Superior temporal gyrus (tissue), 1 donor: ENCODE measurements at regions not wholly inside any gene's neighbourhood (a gene's known extent, or its start where the extent isn't known, plus 50 kb on each side); places are given as distances from the start of the nearest gene placed in this dataset.
"Not testable (repeated sequence)": the region's sequence is repeated elsewhere in the genome, so short reads cannot be mapped to it uniquely, and the experiment has no call there.

Experiments
- DNase-seq: peaks from one replicate; pipeline ENCODE4 v3.0.0-alpha.2; 2016; ENCODE audit errors: extremely low spot score

DNA sequence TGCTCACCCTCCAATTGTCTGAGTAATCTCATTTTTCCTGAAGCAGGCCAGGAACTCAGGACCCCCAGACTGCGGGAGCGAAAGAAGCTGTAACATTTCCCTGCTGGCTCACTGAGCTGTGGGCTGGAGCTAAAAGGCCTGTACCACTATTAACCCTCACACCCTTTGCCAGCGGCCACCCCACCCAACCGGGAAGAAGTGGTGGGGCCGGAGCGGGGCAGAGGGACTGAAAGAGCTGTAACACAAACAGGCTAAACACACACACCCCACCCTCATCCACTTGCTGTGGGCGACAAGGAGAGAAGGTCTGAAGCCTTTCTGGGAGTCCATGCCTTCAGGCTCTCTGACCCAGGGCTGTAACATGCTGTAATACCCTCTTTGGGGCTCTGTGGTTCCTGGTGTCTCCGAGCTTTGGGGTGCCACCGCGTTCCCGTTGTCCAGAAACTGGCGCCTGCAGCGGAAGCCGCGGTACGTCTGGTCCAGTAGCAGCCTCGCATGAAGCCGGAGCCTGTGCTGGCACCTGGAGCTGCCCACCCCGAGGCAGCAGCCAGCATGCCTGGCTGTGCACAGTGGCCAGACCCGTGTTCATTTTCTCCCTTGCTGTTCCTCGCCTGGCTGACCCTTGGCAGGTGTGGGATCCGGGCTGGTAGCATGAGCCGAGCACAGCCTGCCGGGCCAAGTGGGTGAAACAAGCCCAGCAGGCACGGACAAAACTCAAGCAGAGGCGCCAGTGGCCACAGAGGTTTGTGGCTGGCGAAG, 345.5 kb upstream of the MGAT4C start:
- no peak for DNase-seq

DNA sequence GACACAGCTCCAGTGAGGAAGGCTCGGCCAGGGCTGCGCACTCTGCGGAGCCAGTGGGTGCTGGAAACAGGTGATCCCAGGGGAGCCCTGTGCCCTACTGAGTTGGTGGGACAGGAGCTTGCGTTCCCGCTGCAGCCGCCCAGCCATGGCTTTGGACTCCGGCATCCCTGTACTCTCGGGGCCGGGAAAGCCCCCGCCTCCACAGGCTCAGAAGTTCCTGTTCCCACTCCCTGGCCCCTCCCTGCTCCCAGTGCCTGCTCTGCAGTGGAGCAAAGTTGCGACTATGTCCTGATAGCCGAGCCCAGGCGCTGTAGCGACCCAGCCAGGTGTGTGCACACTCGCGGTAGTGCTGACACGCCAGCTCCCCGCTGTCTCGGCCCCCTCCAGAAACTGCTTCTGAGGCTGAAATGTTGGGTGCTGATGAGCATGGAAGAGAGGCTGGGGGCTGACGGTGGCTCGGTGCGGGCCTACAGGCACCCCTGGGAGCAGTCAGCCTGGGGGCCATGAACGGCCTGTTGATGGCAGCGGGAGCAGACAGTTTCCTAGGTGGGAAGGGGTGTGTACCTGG, 344.6 kb upstream of the MGAT4C start:
- no peak for DNase-seq

DNA sequence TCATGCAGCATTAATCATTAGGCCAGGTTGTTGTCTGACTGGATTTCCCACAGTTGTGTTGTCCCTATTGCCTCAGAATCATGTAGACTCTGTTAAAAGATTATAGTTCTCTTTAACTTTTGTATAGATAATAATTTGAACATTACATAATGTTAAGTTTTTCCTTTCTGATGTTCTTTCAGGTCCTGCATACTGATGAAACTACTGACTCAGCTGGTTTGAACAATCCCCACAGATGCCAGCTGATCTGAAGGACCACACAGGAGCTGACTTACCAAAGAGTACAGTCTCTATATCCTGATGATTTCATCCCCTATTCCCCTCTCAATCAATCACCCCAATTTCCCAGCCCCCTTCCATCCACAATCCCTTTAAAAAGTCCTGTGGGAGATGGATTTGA, 341.2 kb upstream of the MGAT4C start:
- no peak for DNase-seq

DNA sequence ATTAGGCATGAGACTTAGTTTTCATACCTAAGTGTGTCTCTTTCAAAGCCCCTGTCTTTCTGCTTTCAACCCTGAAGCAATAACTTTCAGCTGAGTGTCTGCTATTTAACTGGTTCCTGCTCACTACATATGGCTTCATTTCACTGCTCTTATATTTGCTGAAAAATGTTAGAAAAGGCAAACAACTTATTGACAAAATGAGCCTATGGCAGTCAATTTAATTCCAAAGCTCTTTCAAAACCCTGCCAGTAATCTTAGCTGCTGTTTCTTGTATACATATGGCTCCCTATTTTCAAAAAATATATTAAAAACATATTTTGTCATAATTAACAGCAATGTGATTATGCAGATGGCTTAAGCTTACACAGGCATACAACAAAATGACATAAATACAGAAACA, 334.1 kb upstream of the MGAT4C start:
- DNase-seq, result no peak

DNA sequence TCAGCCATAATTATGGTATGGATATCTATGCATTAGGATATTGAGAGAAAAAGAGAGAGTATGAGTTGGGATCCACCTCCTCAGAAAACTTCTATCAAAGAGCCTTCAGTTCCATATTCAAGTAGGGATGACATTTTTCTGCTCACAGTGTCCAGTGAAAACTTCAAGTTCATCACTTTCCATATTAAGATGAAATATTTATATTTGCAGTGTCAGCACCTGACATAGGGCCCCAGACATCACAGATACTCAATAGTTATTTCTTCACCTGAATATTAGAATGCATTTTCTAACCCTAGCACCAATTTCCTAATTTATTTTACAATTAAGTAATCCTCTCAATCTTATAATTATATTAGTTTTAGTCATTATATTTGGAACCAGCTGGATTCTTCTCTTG, 318.0 kb upstream of the MGAT4C start:
- no peak for DNase-seq

DNA sequence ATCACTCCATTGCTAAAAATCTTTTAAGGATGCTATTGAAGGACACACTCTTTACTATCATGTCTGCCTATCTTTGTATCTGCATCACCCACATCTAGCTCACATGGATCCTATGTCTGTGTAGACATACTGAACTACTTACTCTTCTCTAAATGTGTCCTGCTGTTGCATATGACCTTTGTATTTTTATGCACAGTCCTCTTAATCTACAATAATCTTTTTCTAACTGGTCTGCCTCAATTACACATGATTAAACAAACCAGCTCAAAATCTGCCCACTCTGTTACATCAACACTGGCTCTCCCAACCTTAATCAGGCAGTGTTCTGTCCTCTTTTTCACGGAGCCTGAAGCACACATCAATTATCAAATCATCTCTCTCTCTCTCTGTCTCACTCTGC, 316.3 kb upstream of the MGAT4C start:
- DNase-seq, result no peak

DNA sequence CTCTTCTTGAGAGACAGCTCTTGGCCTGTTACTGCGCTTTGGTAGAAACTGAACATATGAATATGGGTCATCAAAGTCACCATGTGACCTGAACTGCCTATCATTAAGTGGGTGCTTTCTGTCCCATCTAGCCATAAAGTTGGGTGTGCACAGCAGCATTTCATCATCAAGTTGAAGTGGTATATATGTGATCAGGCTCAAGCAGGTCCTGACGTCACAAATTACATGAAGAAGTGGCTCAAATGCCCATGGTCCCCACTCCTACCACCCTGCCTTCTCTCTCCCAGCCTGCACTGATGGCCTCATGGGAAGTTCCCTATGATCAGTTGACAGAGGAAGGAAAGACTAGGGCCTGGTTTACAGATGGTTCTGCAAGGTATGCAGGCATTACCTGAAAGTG, 308.8 kb upstream of the MGAT4C start:
- no peak for DNase-seq

DNA sequence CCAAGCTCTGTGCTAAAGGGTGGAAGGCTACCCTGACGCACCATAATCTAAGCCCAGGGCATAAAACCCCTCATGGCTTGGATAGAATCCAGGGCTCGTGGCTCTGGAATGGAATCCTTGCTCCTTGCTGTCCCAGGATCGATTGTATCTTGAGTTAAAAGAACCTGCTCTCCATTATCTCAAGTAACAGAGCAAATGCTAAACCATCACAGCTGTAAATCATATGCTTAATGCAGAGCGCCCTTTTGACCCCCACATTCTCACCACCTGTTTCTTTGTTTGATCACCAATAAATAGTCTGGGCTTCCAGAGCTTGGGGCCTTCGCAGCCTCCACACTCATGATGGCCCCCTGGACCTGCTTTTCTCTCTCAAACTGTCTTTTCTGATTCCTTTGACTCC, 299.3 kb upstream of the MGAT4C start:
- DNase-seq, result not testable (repeated sequence)

DNA sequence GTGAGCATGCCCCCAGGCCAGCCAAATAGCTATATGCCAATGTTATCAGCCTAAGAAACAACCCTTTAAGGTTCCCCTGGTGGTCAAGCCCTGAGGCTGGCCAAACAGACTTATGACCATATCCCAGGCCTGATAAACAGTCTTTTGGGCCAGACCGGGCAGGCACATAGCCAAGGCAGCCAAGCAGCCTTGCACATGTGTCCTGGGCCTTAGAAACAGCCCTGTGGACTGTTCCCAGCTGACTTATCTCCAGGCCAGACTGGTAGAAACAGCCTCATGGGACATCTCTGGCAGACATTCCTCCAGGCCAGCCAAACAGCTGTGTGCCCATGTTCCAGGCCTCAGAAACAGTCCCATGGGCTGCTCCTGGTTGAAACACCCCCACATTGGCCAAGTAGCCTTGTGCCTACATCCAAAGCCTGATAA, 295.0 kb upstream of the MGAT4C start:
- no peak for DNase-seq

DNA sequence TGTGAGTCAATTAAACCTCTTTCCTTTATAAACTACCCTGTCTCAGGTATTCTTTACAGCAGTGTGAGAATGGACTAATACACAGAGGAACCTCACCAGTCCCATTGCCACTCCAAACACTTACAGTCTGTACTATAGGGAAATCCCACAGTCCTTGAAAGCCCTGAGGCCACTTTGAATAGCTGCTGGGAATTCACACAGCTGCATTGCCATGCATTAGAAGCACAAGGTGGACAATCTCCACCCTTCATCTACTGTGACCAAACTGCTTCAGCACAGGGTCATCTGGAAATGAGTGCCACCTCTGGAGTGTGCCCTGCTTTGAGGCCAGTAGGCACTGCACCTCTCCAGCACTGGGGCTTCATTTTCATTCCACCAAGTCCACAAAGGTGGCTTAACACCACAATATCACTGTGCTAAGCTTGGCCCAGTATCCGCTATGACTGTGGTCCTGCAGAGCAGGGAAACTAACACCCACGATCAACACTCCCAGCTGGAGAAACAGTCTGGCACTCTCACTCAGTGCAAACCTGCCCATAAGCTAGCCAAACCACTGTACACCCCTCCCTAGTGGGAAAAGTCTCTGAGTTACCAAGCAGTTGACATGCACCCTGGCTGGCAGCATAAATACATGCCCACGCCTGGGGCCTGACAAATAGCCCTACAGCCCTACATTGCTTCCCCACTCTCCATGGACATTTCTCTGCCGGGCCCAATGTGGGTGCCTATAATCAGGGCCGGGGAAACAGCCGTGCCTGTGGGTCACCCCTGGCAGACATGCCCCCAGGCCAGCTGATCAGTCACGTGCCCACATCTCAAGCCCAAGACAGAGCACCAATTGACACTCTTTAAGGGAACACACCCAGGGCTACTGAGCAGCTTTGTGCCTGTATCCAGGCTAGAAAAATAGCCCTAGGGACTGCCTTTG, 294.3 kb upstream of the MGAT4C start:
- no peak for DNase-seq

DNA sequence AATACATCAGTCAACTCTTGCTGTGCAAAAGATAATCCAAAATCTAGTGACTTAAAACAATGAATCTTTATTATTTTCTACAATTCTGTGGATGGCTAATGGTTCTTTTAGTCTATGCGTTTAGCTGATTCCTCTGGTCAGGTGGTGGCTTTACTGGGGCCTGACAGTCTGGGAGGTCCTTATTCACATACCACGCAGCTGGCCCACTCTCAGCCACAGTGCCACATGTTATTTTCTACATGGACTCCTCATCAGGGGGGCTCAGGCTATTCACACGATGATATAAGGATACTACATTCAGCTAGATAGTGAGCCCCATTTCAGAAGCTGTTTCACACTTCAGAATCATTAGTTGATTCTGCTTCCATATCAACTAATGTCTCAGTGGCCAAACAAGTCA, 287.5 kb upstream of the MGAT4C start:
- no peak for DNase-seq

DNA sequence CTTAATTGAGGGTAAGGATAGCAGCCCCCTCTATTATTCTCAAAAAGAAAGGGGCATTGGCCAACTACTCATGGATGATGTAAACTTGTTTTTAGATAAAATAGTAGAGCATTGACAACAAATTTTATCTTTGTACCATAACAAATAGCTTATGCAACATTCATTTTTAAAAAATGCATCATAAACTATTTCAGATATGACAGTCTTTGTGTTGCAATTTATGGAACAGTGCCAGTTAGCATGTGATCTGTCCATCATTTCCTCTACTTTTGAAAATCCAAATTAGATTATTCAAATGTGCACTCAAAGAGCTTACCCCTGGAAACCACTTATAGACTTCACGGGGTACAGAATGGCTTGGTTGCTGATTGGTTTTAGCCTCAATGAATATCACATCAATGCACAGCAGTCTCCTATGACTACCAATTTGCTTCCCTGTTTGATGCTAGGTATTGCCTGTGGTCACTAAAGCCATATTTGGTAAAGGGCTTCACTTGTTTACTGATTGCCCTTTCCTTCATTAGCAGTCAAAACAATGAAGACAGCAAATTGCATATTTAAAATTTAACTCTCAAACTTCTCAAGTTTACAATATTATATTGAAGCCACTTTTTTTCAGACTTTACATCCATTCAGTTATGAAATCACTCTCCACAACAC, 274.9 kb upstream of the MGAT4C start:
- no peak for DNase-seq

DNA sequence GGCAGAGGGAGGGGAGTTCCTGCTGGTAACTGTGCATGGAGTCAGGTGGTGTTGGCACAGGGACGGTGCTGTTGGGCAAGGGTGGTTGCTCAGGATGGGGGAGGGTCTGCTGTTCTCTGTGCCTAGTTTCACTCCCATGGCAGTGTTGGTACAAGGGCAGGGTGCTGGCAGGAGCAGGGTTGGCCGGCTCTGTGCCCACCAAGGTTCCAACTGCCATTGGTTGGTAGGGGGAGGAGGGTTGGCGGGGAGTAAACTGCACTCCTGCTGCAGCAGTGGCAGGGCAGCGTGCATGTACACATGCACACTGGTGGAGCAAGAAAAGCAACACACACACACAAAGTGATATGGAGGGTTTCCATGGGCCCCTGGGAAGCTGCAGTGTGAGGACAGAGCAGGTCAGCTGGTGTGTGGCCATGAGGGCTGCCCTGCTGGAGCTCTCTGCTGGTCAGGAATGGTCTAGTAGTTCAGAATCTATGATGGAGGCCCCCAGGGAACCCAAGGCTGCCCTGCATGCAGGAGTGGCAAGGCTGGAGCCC, 269.9 kb upstream of the MGAT4C start:
- no peak for DNase-seq

DNA sequence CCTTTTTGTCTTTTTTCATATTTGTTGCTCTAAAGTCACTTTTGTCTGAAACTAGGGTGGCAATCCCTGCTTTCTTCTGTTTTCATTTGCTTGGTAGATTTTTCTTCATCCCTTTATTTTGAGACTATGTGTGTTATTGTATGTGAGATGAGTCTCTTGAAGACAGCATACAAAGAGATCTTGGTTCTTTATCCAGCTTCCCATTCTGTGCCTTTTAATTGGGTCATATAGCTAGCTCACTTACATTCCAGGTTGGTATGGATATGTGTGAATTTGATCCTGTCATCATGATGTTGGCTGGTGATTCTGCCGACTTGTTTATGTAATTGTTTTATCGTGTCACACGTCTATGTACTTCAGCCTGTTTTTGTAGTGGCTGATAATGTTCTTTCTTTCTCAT, 267.7 kb upstream of the MGAT4C start:
- no peak for DNase-seq

DNA sequence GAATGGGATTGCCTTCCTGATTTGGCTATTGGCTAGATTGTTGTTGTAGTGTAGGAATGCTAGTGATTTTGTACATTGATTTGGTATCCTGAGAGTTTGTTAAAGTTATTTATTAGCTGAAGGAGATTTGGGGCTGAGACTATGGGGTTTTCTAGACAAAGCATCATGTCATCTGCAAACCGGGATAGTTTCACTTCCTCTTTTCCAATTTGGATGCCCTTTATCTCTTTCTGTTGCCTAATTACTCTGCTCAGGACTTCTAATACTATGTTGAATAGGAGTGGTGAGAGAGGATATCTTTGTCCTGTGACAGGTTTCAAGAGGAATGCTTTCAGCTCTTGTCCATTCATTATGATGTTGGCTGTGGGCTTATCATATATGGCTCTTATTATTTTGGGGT, 265.7 kb upstream of the MGAT4C start:
- no peak for DNase-seq

DNA sequence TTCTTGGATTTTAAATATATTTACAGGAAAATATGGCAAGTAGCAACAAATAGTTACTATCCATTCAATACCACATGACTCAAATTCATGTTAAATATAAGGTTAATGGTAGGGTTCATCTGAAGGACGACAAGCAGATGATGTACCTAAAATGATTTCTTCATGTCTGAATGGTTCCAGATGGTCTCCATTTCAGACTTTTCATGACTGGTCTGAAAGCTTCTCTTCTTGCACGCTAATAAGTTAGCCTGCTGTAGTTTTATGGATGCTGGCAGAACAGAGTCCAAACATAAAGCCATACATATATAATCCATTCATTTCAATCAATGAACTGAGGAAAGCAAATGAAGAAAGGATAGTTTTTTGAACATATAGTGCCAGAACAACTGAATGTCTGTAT, 257.0 kb upstream of the MGAT4C start:
- no peak for DNase-seq

DNA sequence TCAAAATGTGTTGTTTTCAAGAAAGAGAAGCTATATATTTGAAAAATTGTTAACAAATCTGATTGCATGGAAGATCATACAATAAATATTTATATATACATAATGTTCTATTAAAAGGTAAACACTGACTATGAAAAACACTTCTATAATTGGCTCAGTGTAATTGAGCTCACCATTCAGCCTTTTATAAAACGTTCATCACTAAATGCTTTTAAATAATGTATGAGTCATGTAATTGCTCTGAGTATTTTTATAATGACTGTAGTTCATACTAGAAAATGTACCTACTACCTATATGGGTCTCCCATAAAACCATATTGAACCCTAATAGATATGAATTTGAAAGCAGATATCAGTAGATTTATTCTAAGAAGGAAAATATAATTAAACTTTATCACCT, 240.4 kb upstream of the MGAT4C start:
- DNase-seq, result no peak

DNA sequence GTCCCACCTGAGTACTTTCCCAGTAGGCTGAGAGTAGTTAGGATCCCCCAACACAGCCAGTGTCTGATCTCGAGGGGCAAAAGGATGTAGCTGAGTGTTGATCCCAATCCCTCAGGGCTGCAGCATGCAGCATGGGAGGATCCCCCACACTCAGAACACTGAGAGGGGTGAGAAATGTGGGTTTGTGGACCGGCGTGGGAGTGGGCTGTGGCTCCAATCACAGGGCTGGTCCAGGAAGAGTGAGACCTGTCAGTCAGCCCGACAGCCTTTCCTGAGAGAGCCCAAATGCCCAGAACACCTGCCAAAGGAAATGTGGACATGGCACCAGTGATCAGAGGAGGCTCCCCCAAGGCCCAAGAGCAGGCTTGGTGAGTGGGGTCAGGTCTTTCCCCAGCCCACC, 228.3 kb upstream of the MGAT4C start:
- no peak for DNase-seq

DNA sequence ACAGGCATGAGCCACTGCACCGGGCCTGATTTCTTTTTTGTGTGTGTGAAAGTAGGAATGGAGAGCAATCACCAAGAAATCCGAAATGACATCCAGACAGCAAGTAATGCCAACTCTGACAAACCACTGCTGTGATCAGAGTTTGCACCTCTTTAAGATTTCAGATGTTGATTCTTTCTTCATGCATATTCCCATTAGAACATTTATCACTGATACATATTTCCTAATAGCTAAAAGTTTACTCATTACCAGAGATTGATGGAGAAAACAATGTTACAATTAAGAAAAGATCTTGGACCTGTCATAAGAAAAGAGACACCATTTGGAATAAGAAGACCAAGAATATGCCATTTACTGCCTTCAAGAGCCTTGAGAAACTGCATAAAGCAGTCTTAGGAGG, 217.0 kb upstream of the MGAT4C start:
- no peak for DNase-seq

DNA sequence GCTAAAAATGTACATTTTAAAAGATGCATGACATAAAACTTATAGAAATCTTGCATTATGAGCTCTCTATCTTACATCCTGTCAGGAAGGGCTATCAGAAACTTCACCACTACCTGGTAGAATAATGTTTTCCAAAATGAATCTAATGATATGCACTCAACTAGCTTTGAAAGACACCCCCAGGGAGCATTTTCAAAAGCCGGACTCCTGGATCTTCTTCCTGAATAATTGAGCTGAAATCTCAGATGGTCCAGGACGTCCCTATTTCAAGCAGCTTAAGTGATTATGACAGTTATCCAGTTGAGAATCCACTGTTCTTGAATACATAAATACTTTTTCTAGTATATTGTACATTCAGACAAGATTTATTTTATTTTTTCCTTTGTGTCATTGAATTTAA, 200.6 kb upstream of the MGAT4C start:
- DNase-seq, result no peak

DNA sequence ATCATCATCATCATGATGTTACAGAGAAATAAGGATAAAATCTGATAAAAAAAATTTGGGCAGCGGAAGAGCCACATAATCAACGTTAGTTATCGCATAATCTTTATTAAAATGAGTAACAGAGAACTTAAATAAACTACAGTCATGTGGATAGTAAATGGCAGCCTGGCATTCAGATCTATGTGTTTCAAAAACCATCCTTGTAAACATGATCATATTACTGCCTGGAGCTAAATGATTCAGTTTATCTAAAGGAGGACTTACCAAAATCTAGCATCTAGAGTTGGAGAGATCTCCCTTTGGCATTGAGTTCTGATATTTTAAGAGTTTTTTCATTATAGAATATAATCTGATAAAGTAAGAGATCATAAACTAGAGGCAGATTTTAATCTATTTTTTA, 200.1 kb upstream of the MGAT4C start:
- DNase-seq, result no peak

DNA sequence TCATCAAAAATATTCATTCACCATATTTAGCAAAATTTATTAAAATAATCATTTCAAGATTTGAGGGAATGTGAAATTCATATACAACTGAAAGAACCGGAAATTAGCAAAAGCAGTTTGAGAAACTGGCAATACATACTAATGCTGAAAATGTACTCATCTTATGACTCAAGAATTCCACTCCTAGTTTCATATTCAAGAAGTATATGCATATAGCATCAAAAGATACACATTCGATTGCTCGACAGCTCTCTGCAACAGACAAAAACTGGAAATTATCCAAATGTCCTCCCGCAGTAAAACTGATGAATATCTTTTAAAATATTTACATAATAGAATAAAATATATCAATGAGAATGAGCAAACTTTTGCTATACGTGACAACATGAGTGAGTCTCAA, 189.2 kb upstream of the MGAT4C start:
- DNase-seq, result no peak
